Astrocyte (in vitro differentiated cells and primary cell): ENCODE measurements at regions not wholly inside any gene's neighbourhood (a gene's known extent, or its start where the extent isn't known, plus 50 kb on each side); places are given as distances from the start of the nearest gene placed in this dataset.

Source experiments
- EZH2 ChIP-seq: IDR thresholded peaks from 2 replicates; pipeline ENCODE4 v1.6.1; 2012; ENCODE audit warnings: mild to moderate bottlenecking, low read length, inconsistent platforms; ENCODE audit not compliant: insufficient read depth
- TF ChIP-seq, protein P1 (sequence below): IDR thresholded peaks from 2 replicates; pipeline ENCODE4 v1.5.1; 2011; ENCODE audit warnings: low read depth, mild to moderate bottlenecking, inconsistent platforms, low read length, moderate library complexity; ENCODE audit not compliant: insufficient read depth

DNA sequence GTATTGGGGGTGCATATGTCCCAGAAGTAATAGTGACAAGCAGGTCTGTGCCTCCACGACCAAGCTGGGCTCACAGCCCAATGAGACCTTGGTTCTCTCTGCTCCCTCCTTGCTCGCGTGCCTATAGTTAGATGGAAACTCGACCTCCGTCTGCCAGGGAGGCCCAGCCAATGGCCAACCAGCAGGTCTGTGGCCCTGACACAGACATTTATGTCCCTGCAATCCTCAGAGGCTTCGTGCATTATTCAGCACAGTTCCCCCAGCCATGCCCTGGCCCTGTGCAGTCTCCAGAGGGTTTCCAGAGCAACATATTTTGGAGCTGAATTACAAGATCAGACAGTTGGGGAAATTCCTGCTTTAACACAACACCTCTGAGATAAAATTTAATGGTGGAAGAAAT is 105.1 kb downstream of the UQCRFS1 start:
- TF ChIP-seq, protein P1, sequence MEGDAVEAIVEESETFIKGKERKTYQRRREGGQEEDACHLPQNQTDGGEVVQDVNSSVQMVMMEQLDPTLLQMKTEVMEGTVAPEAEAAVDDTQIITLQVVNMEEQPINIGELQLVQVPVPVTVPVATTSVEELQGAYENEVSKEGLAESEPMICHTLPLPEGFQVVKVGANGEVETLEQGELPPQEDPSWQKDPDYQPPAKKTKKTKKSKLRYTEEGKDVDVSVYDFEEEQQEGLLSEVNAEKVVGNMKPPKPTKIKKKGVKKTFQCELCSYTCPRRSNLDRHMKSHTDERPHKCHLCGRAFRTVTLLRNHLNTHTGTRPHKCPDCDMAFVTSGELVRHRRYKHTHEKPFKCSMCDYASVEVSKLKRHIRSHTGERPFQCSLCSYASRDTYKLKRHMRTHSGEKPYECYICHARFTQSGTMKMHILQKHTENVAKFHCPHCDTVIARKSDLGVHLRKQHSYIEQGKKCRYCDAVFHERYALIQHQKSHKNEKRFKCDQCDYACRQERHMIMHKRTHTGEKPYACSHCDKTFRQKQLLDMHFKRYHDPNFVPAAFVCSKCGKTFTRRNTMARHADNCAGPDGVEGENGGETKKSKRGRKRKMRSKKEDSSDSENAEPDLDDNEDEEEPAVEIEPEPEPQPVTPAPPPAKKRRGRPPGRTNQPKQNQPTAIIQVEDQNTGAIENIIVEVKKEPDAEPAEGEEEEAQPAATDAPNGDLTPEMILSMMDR = no peak
- no peak for TF ChIP-seq EZH2
